ENCODE measurements at regions not wholly inside any gene's neighbourhood (a gene's known extent, or its start where the extent isn't known, plus 50 kb on each side); places are given as distances from the start of the nearest gene placed in this dataset.

- no peak for TF ChIP-seq CTCF (IDR thresholded peaks at IDR 0.05; ENCODE audit: insufficient read depth, low read depth, low read length, missing control alignments)
- no peak for DNase-seq (ENCODE audit: low read depth)
- H3K4me3 ChIP-seq (ENCODE audit: low read depth, low read length): no peak overlapping the region
These were observed 104.6 kb downstream of the AMY1C start for GRCh38 chr1:103854279-103854678.

- DNase-seq (ENCODE audit: low read depth): no peak
- TF ChIP-seq CTCF (IDR thresholded peaks at IDR 0.05; ENCODE audit: insufficient read depth, low read depth, low read length, missing control alignments): no peak
- H3K4me3 ChIP-seq (ENCODE audit: low read depth, low read length): no peak overlapping the region
These were observed 110.0 kb downstream of the AMY1C start for GRCh38 chr1:103859721-103860120.

DNA sequence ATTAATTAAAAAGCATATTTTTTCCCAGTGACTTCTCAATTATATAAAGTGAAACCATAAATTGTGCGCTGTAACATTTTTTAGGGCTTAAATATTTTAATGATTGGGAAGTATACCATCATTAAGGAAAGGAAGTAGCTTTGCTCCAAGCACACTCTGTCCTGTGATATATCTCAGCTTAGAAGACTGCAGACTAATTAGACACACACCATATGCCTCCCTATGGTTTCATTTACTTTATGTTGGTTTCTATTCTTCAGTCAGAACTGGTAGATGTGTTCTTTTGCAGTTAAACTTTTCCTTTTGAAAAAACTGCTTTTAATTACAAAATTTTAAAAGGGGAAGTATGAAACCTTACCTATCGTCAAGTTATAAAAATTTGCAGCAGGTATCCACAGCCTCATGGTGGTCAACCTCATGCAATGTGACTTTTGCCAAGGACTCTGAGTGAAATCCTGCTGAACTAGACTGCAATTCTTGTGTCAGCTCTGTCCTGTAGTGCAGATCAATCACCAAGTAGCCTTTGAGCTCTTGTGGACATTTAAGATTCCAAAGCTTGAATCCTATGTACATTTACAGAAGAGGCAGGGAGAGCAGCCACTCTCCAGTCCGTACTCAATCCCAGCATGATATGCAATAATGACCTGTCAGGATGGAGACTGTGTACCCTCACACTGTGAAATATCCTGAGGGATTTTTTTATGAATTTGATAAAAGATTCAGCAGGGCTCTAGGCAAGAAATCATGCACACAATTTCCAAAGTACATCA, 149.1 kb downstream of the AMY1C start:
- no peak for TF ChIP-seq CTCF (IDR thresholded peaks at IDR 0.05; ENCODE audit: insufficient read depth, low read depth, low read length, missing control alignments)
- DNase-seq (ENCODE audit: low read depth): no peak
- H3K4me3 ChIP-seq (ENCODE audit: low read depth, low read length): no peak overlapping the region

- DNase-seq (ENCODE audit: low read depth): no peak
- no peak for TF ChIP-seq CTCF (IDR thresholded peaks at IDR 0.05; ENCODE audit: insufficient read depth, low read depth, low read length, missing control alignments)
- H3K4me3 ChIP-seq (ENCODE audit: low read depth, low read length): no peak overlapping the region
These were observed 150.3 kb downstream of the AMY1C start for GRCh38 chr1:103900005-103900404.

DNA sequence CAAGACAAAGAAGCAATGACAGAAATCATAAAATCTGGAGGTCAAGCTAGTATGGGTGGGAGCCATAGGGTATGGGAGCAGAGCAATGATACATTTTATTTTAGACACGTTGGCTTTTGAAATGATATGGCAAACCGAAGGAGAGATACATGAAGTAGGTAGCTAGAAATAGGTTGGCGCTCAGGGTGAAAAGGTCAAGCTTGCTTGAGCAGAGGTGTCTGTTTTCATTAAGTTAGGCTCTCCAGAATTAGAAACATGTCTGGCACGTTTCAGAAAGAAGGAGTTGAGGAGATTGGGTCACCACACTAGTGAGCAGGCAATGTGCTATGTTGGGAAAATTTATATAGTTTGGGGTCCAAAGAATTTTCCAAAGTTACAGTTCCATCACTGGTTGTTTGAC, 151.4 kb downstream of the AMY1C start:
- no peak overlapping the region for H3K4me3 ChIP-seq (ENCODE audit: low read depth, low read length)
- no peak for DNase-seq (ENCODE audit: low read depth)

GRCh38 chr1:103905363-103905762, 155.7 kb downstream of the AMY1C start:
- H3K4me3 ChIP-seq (ENCODE audit: low read depth, low read length): no peak overlapping the region
- no peak for TF ChIP-seq CTCF (IDR thresholded peaks at IDR 0.05; ENCODE audit: insufficient read depth, low read depth, low read length, missing control alignments)
- no peak for DNase-seq (ENCODE audit: low read depth)

More for the DNA sequence above, 151.4 kb downstream of the AMY1C start:
- TF ChIP-seq CTCF (IDR thresholded peaks at IDR 0.05; ENCODE audit: insufficient read depth, low read depth, low read length, missing control alignments): no peak

DNA sequence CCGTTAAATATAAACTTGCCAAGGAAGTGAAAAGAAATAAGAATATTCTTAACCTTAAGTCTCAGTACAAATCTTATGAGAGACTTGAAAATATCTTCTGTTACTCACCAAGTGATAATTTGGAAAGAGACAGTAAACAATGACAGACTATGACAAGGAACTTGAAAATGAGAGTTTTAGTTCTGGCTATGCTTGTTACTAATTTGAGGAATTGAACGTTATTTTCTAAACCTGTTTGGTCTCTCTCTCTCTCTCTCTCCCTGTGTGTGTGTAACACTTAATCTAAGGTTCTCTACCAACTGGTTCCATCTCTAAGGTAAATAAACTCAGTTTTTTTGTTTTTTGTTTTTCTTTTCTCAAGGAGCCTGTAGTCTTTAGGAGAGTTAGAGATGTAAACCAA, 161.8 kb downstream of the AMY1C start:
- H3K4me3 ChIP-seq (ENCODE audit: low read depth, low read length): no peak overlapping the region
- TF ChIP-seq CTCF (IDR thresholded peaks at IDR 0.05; ENCODE audit: insufficient read depth, low read depth, low read length, missing control alignments): no peak
- no peak for DNase-seq (ENCODE audit: low read depth)

All from GM12865 (cell line).